ENCODE measurements at regions not wholly inside any gene's neighbourhood (a gene's known extent, or its start where the extent isn't known, plus 50 kb on each side); places are given as distances from the start of the nearest gene placed in this dataset.

GRCh38 chr6:118367314-118367713 is 180.8 kb upstream of the PLN start:
- Histone ChIP-seq H3K27me3 (ENCODE audit: control insufficient read depth in 2 of 2, insufficient read depth in 2 of 2, low read length in 2 of 2) (no peaks in the 10 kb centered on the region), H4K20me1 (replicated peaks; ENCODE audit: control insufficient read depth, insufficient read depth, low read length) (no peaks in the 10 kb centered on the region), H2AFZ (ENCODE audit: low read depth, low read length) (no peak overlapping the region), H3K27ac (ENCODE audit: extremely low read depth, low read depth, low read length) (no peak overlapping the region), H3K4me2 (ENCODE audit: insufficient read depth, low read length) (no peak overlapping the region), H3K9me3 (replicated peaks; ENCODE audit: control insufficient read depth, insufficient read depth, low read depth, low read length) (no peaks in the 10 kb centered on the region), H3K4me3 (no peak overlapping the region), H3K9me1 (ENCODE audit: control insufficient read depth, insufficient read depth, low read length) (no peaks in the 10 kb centered on the region), H3K36me3 (ENCODE audit: control insufficient read depth, insufficient read depth, low read length) (no peaks in the 10 kb centered on the region), H3K79me2 (ENCODE audit: control insufficient read depth, insufficient read depth, low read length) (no peaks in the 10 kb centered on the region), H3K4me1 (replicated peaks in 1 of 2; ENCODE audit: control insufficient read depth in 2 of 2, insufficient read depth in 2 of 2, low read length in 2 of 2) (no peaks in the 10 kb centered on the region), H3K9ac (ENCODE audit: insufficient read depth in 1 of 2, low read depth in 2 of 2, low read length in 2 of 2) (no peak overlapping the region)
- no peak for ATAC-seq
- no TSS peak for BruUV-seq (replicated peaks)
- FAIRE-seq, result no peak
- intact Hi-C loops (cut with micrococcal nuclease) (no loop called here), in situ Hi-C loops (cut with MboI) (no loop called here)
- ChIA-PET CTCF (ENCODE audit: low intra/inter-chr PET ratio) (no interaction called here), POLR2A (interaction anchor here (1.4 kb wide), 1 partner anchor 11 kb away, joined by 4 read pairs; no protein-coding TSS in a partner anchor)
- no peak for DNase-seq (ENCODE audit: extremely low read depth in 1 of 4, low spot score in 3 of 4)
- TF ChIP-seq PTTG1 (tag; IDR thresholded peaks at IDR 0.05; ENCODE audit: low read depth), result no peak
- no peak for TF ChIP-seq TAF9B (IDR thresholded peaks at IDR 0.05; ENCODE audit: partially characterized antibody)
- no peak for TF ChIP-seq ID3 (CRISPR knock-in tag; IDR thresholded peaks at IDR 0.05)
- no peak for TF ChIP-seq ID3 (tag; IDR thresholded peaks at IDR 0.05)
- TF ChIP-seq ZNF77 (CRISPR knock-in tag; IDR thresholded peaks at IDR 0.05), result no peak
- no peak for TF ChIP-seq NFXL1 (CRISPR knock-in tag; IDR thresholded peaks at IDR 0.05)
- no peak for TF ChIP-seq ZNF609 (CRISPR knock-in tag; IDR thresholded peaks at IDR 0.05; ENCODE audit: borderline replicate concordance)
- no peak for TF ChIP-seq MEIS2 (IDR thresholded peaks at IDR 0.05; ENCODE audit: partially characterized antibody)
- no peak for TF ChIP-seq ZNF584 (CRISPR knock-in tag; IDR thresholded peaks at IDR 0.05; ENCODE audit: low read depth)

All from K562 (cell line).